Spleen (tissue), 7 donors: ENCODE measurements at regions not wholly inside any gene's neighbourhood (a gene's known extent, or its start where the extent isn't known, plus 50 kb on each side); places are given as distances from the start of the nearest gene placed in this dataset.
"Not testable (repeated sequence)": the region's sequence is repeated elsewhere in the genome, so short reads cannot be mapped to it uniquely, and the experiment has no call there.

Experiments used
- CTCF ChIP-seq, 11 experiments: fragments of 200-600 bp in 7 of 11; fragments of 450-650 bp in 4 of 11; sonication (generic) in 4 of 11; IDR thresholded peaks in 8 of 11; conservative IDR thresholded peaks in 3 of 11; 1 replicate in 7 of 11; 2 replicates in 4 of 11; pipeline versions ENCODE4 v1.4.0 to v1.8.0; 2016 to 2021; ENCODE audit warnings: antibody characterized with exemption in 11 of 11, inconsistent platforms in 4 of 11, mild to moderate bottlenecking in 1 of 11
- POLR2AphosphoS5 ChIP-seq, 3 donors: sonication (generic); formaldehyde crosslinking; IDR thresholded peaks; one replicate each; pipeline ENCODE4 v1.5.1; 2017; ENCODE audit warnings: antibody characterized with exemption in 3 of 3
- donor health status: DM: no; HTN: no; CAD: no; lungs with moderate emphysema.
- donor health status: DM: no; HTN: no; CAD: no.
- donor health status: DM: no; HTN: no; CAD: no.

- not testable (repeated sequence) for TF ChIP-seq CTCF (IDR thresholded peaks at IDR 0.05 in 8 of 11, conservative IDR thresholded peaks at IDR 0.05 in 3 of 11); POLR2AphosphoS5 (IDR thresholded peaks at IDR 0.05)
Observed at GRCh38 chrX:25091152-25091551, 75.4 kb upstream of the ARX start.
